ENCODE measurements at regions not wholly inside any gene's neighbourhood (a gene's known extent, or its start where the extent isn't known, plus 50 kb on each side); places are given as distances from the start of the nearest gene placed in this dataset.

DNA sequence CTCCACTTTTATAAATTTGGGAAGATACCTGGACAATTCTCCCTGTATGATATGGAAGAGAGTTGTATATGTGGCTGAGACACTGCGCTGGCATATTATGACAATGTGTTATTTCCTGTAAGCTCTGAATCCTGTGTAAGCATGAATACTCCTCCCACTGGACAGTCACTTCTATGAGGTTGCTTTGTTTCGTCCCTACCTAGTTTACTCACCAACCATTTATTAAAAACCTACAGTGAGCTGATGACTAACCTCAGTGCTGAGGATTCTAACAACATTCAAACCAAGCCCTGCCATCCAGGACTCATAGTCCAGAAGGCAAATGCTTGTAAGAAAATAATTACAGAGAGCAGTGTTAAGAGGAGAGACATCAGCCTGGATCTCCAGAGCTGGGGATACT, 1632.9 kb upstream of the TENM3 start:
- H3K4me3 ChIP-seq (replicated peaks; ENCODE audit: insufficient read depth, low read length), result no peak overlapping the region
- TF ChIP-seq, protein P1, sequence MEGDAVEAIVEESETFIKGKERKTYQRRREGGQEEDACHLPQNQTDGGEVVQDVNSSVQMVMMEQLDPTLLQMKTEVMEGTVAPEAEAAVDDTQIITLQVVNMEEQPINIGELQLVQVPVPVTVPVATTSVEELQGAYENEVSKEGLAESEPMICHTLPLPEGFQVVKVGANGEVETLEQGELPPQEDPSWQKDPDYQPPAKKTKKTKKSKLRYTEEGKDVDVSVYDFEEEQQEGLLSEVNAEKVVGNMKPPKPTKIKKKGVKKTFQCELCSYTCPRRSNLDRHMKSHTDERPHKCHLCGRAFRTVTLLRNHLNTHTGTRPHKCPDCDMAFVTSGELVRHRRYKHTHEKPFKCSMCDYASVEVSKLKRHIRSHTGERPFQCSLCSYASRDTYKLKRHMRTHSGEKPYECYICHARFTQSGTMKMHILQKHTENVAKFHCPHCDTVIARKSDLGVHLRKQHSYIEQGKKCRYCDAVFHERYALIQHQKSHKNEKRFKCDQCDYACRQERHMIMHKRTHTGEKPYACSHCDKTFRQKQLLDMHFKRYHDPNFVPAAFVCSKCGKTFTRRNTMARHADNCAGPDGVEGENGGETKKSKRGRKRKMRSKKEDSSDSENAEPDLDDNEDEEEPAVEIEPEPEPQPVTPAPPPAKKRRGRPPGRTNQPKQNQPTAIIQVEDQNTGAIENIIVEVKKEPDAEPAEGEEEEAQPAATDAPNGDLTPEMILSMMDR (IDR thresholded peaks at IDR 0.05; ENCODE audit: insufficient read depth, low read length), result no peak
- TF ChIP-seq SPI1 (IDR thresholded peaks at IDR 0.05; ENCODE audit: borderline replicate concordance, low read depth) (no peak), POLR2AphosphoS5 (IDR thresholded peaks at IDR 0.05; ENCODE audit: low read depth) (no peak), GABPA (IDR thresholded peaks at IDR 0.05; ENCODE audit: low read depth) (no peak)
- TF ChIP-seq, protein P2, sequence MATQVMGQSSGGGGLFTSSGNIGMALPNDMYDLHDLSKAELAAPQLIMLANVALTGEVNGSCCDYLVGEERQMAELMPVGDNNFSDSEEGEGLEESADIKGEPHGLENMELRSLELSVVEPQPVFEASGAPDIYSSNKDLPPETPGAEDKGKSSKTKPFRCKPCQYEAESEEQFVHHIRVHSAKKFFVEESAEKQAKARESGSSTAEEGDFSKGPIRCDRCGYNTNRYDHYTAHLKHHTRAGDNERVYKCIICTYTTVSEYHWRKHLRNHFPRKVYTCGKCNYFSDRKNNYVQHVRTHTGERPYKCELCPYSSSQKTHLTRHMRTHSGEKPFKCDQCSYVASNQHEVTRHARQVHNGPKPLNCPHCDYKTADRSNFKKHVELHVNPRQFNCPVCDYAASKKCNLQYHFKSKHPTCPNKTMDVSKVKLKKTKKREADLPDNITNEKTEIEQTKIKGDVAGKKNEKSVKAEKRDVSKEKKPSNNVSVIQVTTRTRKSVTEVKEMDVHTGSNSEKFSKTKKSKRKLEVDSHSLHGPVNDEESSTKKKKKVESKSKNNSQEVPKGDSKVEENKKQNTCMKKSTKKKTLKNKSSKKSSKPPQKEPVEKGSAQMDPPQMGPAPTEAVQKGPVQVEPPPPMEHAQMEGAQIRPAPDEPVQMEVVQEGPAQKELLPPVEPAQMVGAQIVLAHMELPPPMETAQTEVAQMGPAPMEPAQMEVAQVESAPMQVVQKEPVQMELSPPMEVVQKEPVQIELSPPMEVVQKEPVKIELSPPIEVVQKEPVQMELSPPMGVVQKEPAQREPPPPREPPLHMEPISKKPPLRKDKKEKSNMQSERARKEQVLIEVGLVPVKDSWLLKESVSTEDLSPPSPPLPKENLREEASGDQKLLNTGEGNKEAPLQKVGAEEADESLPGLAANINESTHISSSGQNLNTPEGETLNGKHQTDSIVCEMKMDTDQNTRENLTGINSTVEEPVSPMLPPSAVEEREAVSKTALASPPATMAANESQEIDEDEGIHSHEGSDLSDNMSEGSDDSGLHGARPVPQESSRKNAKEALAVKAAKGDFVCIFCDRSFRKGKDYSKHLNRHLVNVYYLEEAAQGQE (IDR thresholded peaks at IDR 0.05; ENCODE audit: insufficient replicate concordance, low read depth), result no peak
- DNase-seq (ENCODE audit: low read depth in 1 of 2, low spot score in 1 of 2), result no peak
- no peak overlapping the region for H3K27ac ChIP-seq (replicated peaks)
- H3K27me3 ChIP-seq (ENCODE audit: insufficient read depth, poor library complexity, severe bottlenecking), result no peaks in the 10 kb centered on the region

DNA sequence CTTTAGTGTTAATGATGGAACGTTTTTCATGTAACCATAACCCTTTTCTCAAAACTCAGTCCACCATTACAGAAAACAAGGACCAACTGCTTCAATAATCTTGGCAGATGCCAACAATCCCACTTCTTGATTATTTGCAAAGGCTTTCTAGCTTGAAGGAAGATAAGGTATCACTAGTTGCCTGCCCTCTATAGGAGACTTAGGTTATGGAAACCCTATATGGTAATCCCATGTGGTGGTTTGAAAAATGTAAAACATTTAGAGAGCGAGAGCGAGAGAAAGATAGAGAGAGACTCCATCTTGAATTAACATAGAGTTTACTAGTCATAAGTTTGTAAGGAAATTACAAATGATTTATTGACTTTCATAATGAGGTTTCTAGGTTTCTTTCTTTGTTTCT, 1627.5 kb upstream of the TENM3 start:
- TF ChIP-seq SPI1 (IDR thresholded peaks at IDR 0.05; ENCODE audit: borderline replicate concordance, low read depth) (no peak), POLR2AphosphoS5 (IDR thresholded peaks at IDR 0.05; ENCODE audit: low read depth) (no peak), GABPA (IDR thresholded peaks at IDR 0.05; ENCODE audit: low read depth) (no peak)
- TF ChIP-seq, protein P1 (IDR thresholded peaks at IDR 0.05; ENCODE audit: insufficient read depth, low read length), result no peak
- TF ChIP-seq, protein P2 (IDR thresholded peaks at IDR 0.05; ENCODE audit: insufficient replicate concordance, low read depth), result no peak
- no peak for DNase-seq (ENCODE audit: low read depth in 1 of 2, low spot score in 1 of 2)

DNA sequence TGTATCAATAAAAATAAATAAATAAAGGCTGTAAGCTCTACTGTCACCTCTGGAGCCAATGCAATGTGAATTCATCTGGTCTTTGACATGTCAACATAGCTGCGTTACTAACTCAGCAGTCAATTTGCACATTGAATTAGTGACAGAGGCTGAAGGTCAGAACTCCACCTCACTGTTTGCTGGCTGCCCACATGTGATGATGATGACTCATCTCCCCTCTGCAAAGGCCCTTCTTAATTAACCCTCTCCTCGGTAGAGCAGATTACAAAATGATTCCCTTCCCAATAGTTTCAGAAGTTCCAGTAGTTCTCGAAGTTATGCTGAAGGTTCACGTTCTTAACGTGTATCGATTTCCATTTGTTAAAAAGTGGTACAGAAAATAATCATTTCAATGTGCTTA, 1626.0 kb upstream of the TENM3 start:
- Histone ChIP-seq H3K27ac (replicated peaks) (no peak overlapping the region), H3K27me3 (ENCODE audit: insufficient read depth, poor library complexity, severe bottlenecking) (no peaks in the 10 kb centered on the region), H3K4me3 (replicated peaks; ENCODE audit: insufficient read depth, low read length) (no peak overlapping the region)
- DNase-seq (ENCODE audit: low read depth in 1 of 2, low spot score in 1 of 2), result no peak
- TF ChIP-seq GABPA (IDR thresholded peaks at IDR 0.05; ENCODE audit: low read depth) (no peak), SPI1 (IDR thresholded peaks at IDR 0.05; ENCODE audit: borderline replicate concordance, low read depth) (no peak), POLR2AphosphoS5 (IDR thresholded peaks at IDR 0.05; ENCODE audit: low read depth) (no peak)
- TF ChIP-seq, protein P1 (IDR thresholded peaks at IDR 0.05; ENCODE audit: insufficient read depth, low read length), result no peak
- TF ChIP-seq, protein P2 (IDR thresholded peaks at IDR 0.05; ENCODE audit: insufficient replicate concordance, low read depth), result no peak

More for the DNA sequence above, 1627.5 kb upstream of the TENM3 start:
- H3K27me3 ChIP-seq (ENCODE audit: insufficient read depth, poor library complexity, severe bottlenecking), result no peaks in the 10 kb centered on the region
- H3K4me3 ChIP-seq (replicated peaks; ENCODE audit: insufficient read depth, low read length), result no peak overlapping the region
- no peak overlapping the region for H3K27ac ChIP-seq (replicated peaks)

Data from HL-60 (cell line).